Right lobe of liver (tissue), 4 donors: ENCODE measurements at regions not wholly inside any gene's neighbourhood (a gene's known extent, or its start where the extent isn't known, plus 50 kb on each side); places are given as distances from the start of the nearest gene placed in this dataset.

ENCODE experiments used
- POLR2A ChIP-seq: fragments of 450-650 bp; IDR thresholded peaks from one replicate; pipeline ENCODE4 v1.6.1; 2017; ENCODE audit warnings: antibody characterized with exemption, mild to moderate bottlenecking
- TF ChIP-seq, protein P1 (sequence below), 4 donors: fragments of 200-600 bp in 3 of 4; fragments of 450-650 bp in 1 of 4; IDR thresholded peaks; one replicate each; pipeline versions ENCODE4 v1.5.1 to v1.8.0; 2016 to 2022; ENCODE audit warnings: antibody characterized with exemption in 4 of 4, mild to moderate bottlenecking in 2 of 4
- donor health status: DM: no; HTN: no; CAD: no.
- donor health status: DM: no; HTN: no; CAD: no.
- donor health status: DM: no; HTN: yes; CAD: no.

DNA sequence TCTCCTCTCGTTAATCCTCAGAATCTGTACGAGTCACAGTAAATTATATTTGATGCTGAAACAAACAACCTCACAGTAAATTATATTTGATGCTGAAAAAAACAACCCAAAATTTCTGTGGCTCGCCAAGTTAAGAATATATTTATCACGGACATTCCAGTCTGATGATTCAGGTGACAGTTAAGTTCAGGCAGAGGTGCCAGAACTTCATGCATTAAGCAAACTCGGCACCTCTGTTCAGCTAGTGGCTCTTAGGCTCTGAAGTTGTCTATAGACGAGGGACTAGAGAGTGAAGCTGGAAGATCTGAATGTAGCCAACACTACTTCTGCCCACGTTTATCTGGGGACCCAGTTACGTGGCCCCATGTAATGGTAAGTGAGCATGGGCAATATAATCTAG is 132.2 kb upstream of the AGA start:
- TF ChIP-seq, protein P1, sequence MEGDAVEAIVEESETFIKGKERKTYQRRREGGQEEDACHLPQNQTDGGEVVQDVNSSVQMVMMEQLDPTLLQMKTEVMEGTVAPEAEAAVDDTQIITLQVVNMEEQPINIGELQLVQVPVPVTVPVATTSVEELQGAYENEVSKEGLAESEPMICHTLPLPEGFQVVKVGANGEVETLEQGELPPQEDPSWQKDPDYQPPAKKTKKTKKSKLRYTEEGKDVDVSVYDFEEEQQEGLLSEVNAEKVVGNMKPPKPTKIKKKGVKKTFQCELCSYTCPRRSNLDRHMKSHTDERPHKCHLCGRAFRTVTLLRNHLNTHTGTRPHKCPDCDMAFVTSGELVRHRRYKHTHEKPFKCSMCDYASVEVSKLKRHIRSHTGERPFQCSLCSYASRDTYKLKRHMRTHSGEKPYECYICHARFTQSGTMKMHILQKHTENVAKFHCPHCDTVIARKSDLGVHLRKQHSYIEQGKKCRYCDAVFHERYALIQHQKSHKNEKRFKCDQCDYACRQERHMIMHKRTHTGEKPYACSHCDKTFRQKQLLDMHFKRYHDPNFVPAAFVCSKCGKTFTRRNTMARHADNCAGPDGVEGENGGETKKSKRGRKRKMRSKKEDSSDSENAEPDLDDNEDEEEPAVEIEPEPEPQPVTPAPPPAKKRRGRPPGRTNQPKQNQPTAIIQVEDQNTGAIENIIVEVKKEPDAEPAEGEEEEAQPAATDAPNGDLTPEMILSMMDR (IDR thresholded peaks at IDR 0.05), result no peak
- no peak for TF ChIP-seq POLR2A
